Kidney epithelial cell (primary cell): ENCODE measurements at regions not wholly inside any gene's neighbourhood (a gene's known extent, or its start where the extent isn't known, plus 50 kb on each side); places are given as distances from the start of the nearest gene placed in this dataset.
"Not testable (repeated sequence)": the region's sequence is repeated elsewhere in the genome, so short reads cannot be mapped to it uniquely, and the experiment has no call there.

ENCODE experiments used
- DNase-seq: peaks from one replicate; pipeline ENCODE4 v3.0.0-alpha.2; 2010; ENCODE audit warnings: low read depth
- H3K27me3 ChIP-seq: 2 replicates; pipeline ENCODE4 v1.6.0; 2011; ENCODE audit warnings: low read length; ENCODE audit not compliant: control insufficient read depth, insufficient read depth
- H3K36me3 ChIP-seq: 2 replicates; pipeline ENCODE4 v1.5.1; 2011; ENCODE audit warnings: low read length; ENCODE audit not compliant: control insufficient read depth, insufficient read depth
- H3K4me3 ChIP-seq: 2 replicates; pipeline ENCODE4 v1.5.1; 2011; ENCODE audit warnings: low read depth, mild to moderate bottlenecking, control low read depth, low read length
- TF ChIP-seq, protein P1 (sequence below): IDR thresholded peaks from 2 replicates; pipeline ENCODE4 v1.5.1; 2011; ENCODE audit warnings: mild to moderate bottlenecking, moderate library complexity, low read length, control low read depth, inconsistent platforms; ENCODE audit not compliant: insufficient read depth, poor library complexity, severe bottlenecking

DNA sequence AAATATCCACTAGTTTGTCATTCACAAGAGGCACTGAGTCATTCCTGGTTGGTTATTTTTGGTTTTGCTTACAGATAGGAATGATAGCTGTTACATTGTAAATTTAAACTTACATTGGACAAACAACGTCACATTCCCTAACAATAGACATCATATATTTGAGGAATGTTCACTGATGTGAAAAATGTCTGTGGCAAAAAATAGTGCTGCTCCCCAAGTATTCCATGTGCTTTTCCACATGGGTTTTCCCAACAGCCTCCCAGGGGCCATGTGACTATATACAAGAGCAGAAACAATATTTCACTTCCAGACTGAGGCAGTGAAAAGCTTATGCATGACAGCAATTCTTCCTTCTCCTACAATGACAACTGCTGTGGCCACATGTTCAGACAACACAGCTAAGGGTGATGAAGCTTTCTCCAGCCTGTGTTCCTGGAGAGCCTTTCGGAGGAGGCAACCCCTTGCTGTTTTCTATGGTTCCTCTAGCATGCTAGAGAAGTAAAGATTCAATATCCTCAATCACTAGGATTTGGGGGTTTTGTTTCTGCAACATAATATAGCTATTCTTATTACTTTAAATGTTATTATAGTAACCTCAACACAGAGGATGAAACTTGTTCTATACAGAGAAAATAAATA, 202.7 kb downstream of the PTH2R start:
- Histone ChIP-seq H3K4me3 (no peak overlapping the region), H3K27me3 (no peaks in the 10 kb centered on the region), H3K36me3 (no peaks in the 10 kb centered on the region)
- TF ChIP-seq, protein P1, sequence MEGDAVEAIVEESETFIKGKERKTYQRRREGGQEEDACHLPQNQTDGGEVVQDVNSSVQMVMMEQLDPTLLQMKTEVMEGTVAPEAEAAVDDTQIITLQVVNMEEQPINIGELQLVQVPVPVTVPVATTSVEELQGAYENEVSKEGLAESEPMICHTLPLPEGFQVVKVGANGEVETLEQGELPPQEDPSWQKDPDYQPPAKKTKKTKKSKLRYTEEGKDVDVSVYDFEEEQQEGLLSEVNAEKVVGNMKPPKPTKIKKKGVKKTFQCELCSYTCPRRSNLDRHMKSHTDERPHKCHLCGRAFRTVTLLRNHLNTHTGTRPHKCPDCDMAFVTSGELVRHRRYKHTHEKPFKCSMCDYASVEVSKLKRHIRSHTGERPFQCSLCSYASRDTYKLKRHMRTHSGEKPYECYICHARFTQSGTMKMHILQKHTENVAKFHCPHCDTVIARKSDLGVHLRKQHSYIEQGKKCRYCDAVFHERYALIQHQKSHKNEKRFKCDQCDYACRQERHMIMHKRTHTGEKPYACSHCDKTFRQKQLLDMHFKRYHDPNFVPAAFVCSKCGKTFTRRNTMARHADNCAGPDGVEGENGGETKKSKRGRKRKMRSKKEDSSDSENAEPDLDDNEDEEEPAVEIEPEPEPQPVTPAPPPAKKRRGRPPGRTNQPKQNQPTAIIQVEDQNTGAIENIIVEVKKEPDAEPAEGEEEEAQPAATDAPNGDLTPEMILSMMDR: no peak
- no peak for DNase-seq

DNA sequence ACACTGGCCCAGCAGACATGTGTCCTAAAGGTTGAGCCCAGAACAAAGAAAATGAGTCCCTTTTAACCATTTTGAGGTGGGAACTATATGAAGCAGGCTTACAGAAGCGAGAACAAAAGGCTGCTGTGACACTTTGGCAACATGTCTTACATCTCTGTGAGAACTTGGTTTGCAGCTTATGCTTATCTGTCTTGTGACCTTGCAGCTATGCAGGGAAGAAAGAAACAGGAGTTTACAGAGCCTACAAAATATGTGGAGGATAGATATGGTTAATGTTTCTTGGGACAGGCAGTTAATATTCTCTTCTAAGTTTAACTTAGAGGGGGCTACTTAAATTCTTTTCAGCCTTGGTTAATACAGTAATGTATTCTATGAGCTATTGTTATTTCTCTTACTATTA, 209.1 kb downstream of the PTH2R start:
- DNase-seq, H3K4me3 ChIP-seq, H3K27me3 ChIP-seq, H3K36me3 ChIP-seq: not testable (repeated sequence)

DNA sequence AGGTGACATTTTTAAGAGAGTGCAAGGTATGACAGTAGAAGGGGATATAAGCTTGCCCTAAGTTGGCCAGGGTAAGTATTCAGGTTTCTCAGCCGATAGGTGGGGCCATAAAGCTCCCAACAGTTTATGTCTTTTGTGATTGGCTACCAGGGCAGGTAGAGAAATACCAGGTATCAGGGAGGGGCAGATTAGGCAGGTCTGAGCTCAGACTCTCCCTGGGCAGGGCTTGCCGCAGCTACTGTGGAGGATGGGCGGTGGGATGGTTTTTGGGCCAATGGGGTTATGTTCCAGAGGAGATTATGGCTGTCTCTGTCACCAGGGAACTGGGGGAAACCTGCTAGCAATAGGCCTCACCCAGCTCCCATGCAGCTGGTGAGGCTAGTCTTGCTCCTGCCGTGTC, 211.6 kb downstream of the PTH2R start:
- no peaks in the 10 kb centered on the region for H3K27me3 ChIP-seq
- H3K4me3 ChIP-seq: no peak overlapping the region
- TF ChIP-seq, protein P1: no peak
- no peak for DNase-seq
- no peaks in the 10 kb centered on the region for H3K36me3 ChIP-seq

DNA sequence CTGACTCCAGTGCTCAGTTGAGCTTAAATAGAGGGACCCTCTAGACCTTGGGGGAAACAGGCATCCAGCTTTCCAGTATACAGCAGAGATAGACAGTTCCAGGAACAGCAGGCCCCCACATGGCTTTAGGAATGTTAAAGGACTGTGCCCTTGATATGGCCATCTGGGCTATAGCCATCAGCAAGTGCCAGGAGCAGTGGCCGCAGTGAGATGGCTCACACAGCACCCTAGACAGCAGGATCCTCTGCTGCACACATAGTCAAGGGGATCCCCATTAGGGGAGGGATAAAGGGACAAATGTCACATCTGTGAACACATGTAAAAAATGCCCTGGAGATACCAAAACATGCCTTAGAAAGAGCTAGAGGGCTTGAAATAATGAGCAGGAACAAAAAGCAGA, 213.4 kb downstream of the PTH2R start:
- no peaks in the 10 kb centered on the region for H3K36me3 ChIP-seq
- H3K27me3 ChIP-seq: no peaks in the 10 kb centered on the region
- DNase-seq: no peak
- no peak overlapping the region for H3K4me3 ChIP-seq
- TF ChIP-seq, protein P1: no peak

DNA sequence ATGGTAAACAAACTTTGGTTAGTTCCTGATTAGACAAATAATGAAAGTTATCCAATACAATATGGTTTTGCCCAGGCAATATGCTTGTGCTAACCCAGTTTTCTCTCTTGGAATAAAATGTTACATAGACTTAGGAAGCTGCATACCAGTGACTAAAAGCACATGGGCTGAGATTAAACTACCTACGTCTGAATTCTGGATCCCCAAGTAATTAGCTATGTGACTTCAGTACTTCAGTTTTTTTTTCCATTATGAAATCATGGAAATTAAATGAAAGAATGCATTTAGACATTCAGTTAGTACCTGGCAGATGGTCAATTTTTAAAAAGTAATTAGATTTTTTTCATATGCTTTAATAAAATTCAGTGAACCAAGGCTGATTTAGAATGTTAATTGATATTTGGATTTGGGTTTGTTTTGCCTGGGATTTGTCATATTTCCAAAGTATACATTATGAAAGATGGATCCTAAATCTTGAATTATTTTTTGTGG, 213.9 kb downstream of the PTH2R start:
- H3K27me3 ChIP-seq: no peaks in the 10 kb centered on the region
- DNase-seq: no peak
- H3K36me3 ChIP-seq: no peaks in the 10 kb centered on the region
- TF ChIP-seq, protein P1: no peak
- H3K4me3 ChIP-seq: no peak overlapping the region

DNA sequence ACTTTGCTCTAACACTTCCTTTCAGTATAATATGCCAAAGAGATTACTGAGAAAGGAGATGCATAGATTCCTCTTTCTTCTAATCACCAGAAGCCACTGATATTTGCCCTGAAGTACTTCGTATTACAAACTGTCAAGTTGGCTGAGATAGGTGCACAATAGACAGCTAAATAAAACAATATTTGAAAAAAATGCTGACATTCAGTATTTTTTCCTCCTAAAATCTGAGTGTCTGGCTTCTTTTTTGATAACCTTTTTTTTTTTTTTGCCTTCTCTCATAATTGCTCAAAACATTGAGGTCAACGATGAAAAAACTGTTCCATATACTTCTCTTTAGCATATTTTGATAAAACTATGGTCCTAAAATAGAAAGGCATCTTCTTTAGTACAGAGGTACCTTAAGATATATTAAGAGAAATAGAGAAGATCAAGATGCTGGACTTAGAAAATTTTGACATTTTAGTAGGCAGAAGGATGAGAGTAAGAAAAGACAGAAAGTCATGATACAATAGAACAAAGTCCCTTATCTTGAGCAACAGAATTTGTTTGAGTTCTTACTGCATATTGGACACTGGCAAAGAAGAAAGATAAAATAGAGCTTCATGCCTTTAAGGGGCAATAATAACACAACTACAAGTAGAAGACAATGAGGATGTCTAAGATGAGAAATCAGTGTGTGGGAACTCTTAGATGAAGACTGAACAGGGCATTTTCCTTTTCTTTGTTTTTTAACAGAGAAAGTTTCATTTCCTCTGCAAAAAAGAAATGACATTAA, 220.7 kb downstream of the PTH2R start:
- Histone ChIP-seq H3K4me3 (no peak overlapping the region), H3K27me3 (no peaks in the 10 kb centered on the region), H3K36me3 (no peaks in the 10 kb centered on the region)
- DNase-seq: no peak
- TF ChIP-seq, protein P1: no peak
